ENCODE measurements at regions not wholly inside any gene's neighbourhood (a gene's known extent, or its start where the extent isn't known, plus 50 kb on each side); places are given as distances from the start of the nearest gene placed in this dataset.

- DNase-seq (ENCODE audit: extremely low spot score) = no peak
- no peak for TF ChIP-seq CTCF (IDR thresholded peaks at IDR 0.05; ENCODE audit: control extremely low read depth, extremely low read depth, low read depth, missing control alignments)
- POLR2A ChIA-PET = no interaction called here
- CTCF ChIA-PET = no interaction called here
Observed at GRCh38 chr5:67290655-67291054, 94.1 kb upstream of the CD180 start.

- ChIA-PET POLR2A (no interaction called here), CTCF (interaction anchor here (0.8 kb wide), 1 partner anchor 11 kb away, joined by 4 read pairs; no protein-coding TSS in a partner anchor)
- no peak for TF ChIP-seq CTCF (IDR thresholded peaks at IDR 0.05; ENCODE audit: control extremely low read depth, extremely low read depth, low read depth, missing control alignments)
- DNase-seq (ENCODE audit: extremely low spot score) = no peak
Observed at GRCh38 chr5:67289763-67290521, 93.3 kb upstream of the CD180 start.

- POLR2A ChIA-PET = no interaction called here
- no peak for TF ChIP-seq CTCF (IDR thresholded peaks at IDR 0.05; ENCODE audit: control extremely low read depth, extremely low read depth, low read depth, missing control alignments)
- DNase-seq (ENCODE audit: extremely low spot score) = no peak
- CTCF ChIA-PET = no interaction called here
Observed at GRCh38 chr5:67287510-67288268, 91.1 kb upstream of the CD180 start.

GRCh38 chr5:67286006-67286405 is 89.4 kb upstream of the CD180 start:
- no peak for TF ChIP-seq CTCF (IDR thresholded peaks at IDR 0.05; ENCODE audit: control extremely low read depth, extremely low read depth, low read depth, missing control alignments)
- POLR2A ChIA-PET = no interaction called here
- no peak for DNase-seq (ENCODE audit: extremely low spot score)
- CTCF ChIA-PET = interaction anchor here (1.2 to 3.0 kb wide), 2 partner anchors 22 to 31 kb away, joined by 3 to 10 read pairs; no protein-coding TSS in a partner anchor

- TF ChIP-seq CTCF (IDR thresholded peaks at IDR 0.05; ENCODE audit: control extremely low read depth, extremely low read depth, low read depth, missing control alignments) = no peak
- ChIA-PET POLR2A (no interaction called here), CTCF (interaction anchor here (1.4 to 3.0 kb wide), 2 partner anchors 33 to 38 kb away, joined by 5 to 10 read pairs; no protein-coding TSS in a partner anchor)
- no peak for DNase-seq (ENCODE audit: extremely low spot score)
Observed at GRCh38 chr5:67283988-67284487, 87.4 kb upstream of the CD180 start.

- ChIA-PET CTCF (interaction anchor here (1.4 to 3.0 kb wide), 2 partner anchors 34 to 37 kb away, joined by 5 to 10 read pairs; no protein-coding TSS in a partner anchor), POLR2A (no interaction called here)
- DNase-seq (ENCODE audit: extremely low spot score) = no peak
- no peak for TF ChIP-seq CTCF (IDR thresholded peaks at IDR 0.05; ENCODE audit: control extremely low read depth, extremely low read depth, low read depth, missing control alignments)
Observed at GRCh38 chr5:67283275-67283987, 86.8 kb upstream of the CD180 start.

Measured in GM10248 (cell line).